HCT116 (cell line): ENCODE measurements at regions not wholly inside any gene's neighbourhood (a gene's known extent, or its start where the extent isn't known, plus 50 kb on each side); places are given as distances from the start of the nearest gene placed in this dataset.

ENCODE experiments used
- ATAC-seq: fragments of 200-7000 bp; cut with Tn5 transposase; 2 replicates; pipeline ENCODE4 v1.9.1; 2020; ENCODE audit warnings: mild to moderate bottlenecking, moderate library complexity
- BruUV-seq: library from RNA; stranded (reverse); fragments of 400-500 nt; replicated peaks from 2 replicates; lab custom pipeline; 2021; lab: Mats Ljungman, UMichigan
- CTCF ChIA-PET: fragments of 300-600 bp; sonication (Branson Sonifier 250); formaldehyde crosslinking; loops from one replicate; lab custom pipeline; 2021; ENCODE audit warnings: antibody characterized with exemption; lab: Charles Lee
- POLR2A ChIA-PET: fragments of 300-600, 350-600 bp; sonication (Branson Sonifier 250); formaldehyde crosslinking; loops from one replicate; lab custom pipeline; 2021; ENCODE audit warnings: antibody characterized with exemption; lab: Charles Lee
- RAD21 ChIA-PET, 2 experiments: fragments of 300-600 bp; sonication (Branson Sonifier 250); formaldehyde crosslinking; loops; one replicate each; lab custom pipeline; 2023; ENCODE audit warnings: low total read pairs in 2 of 2; ENCODE audit not compliant: uncharacterized antibody in 2 of 2, unreplicated experiment in 2 of 2, low non-redundant PET in 1 of 2; lab: Charles Lee
- DNase-seq: peaks from one replicate; pipeline ENCODE4 v3.0.0-alpha.2; 2010; ENCODE audit warnings: low read depth, low spot score
- H2AFZ ChIP-seq: fragments of 200-600 bp; shearing (Covaris generic), sonication (generic); 2 replicates; pipeline ENCODE4 v1.6.1; 2017; ENCODE audit warnings: low read depth, mixed run types, mixed read lengths, antibody characterized with exemption, low read length; ENCODE audit not compliant: poor library complexity, severe bottlenecking
- H3K27ac ChIP-seq: 2 replicates; pipeline ENCODE4 v1.5.1; 2012; ENCODE audit warnings: low read depth, low read length
- H3K27me3 ChIP-seq: fragments of 200-600 bp; sonication (generic); 2 replicates; pipeline ENCODE4 v1.6.1; 2016; ENCODE audit warnings: mixed run types, low read length, mixed read lengths; ENCODE audit not compliant: insufficient read depth
- H3K36me3 ChIP-seq, 2 experiments: fragments of 200-500 bp in 1 of 2; fragments of 200-600 bp in 1 of 2; sonication (Bioruptor generic) in 1 of 2; sonication (generic) in 1 of 2; 2 replicates each; pipeline versions ENCODE4 v1.5.1 to v1.6.1; 2014 to 2016; ENCODE audit warnings: low read length in 2 of 2, inconsistent platforms in 1 of 2, mixed read lengths in 1 of 2, mixed run types in 1 of 2; ENCODE audit not compliant: insufficient read depth in 2 of 2, control insufficient read depth in 1 of 2
- H3K4me1 ChIP-seq, 2 experiments: fragments of 200-600 bp in 1 of 2; sonication (generic) in 1 of 2; 2 replicates each; pipeline versions ENCODE4 v1.5.1 to v1.6.1; 2012 to 2017; ENCODE audit warnings: low read length in 2 of 2, inconsistent platforms in 1 of 2, mild to moderate bottlenecking in 1 of 2, mixed read lengths in 1 of 2, mixed run types in 1 of 2, moderate library complexity in 1 of 2; ENCODE audit not compliant: insufficient read depth in 2 of 2, control insufficient read depth in 1 of 2
- H3K4me2 ChIP-seq: fragments of 200-600 bp; sonication (generic); 2 replicates; pipeline ENCODE4 v1.6.1; 2017; ENCODE audit warnings: mixed run types, low read length, mixed read lengths
- H3K4me3 ChIP-seq, 2 experiments: fragments of 200-600 bp in 1 of 2; sonication (generic) in 1 of 2; replicated peaks in 1 of 2; 2 replicates each; pipeline ENCODE4 v1.5.1; 2011 to 2016; ENCODE audit warnings: low read length in 2 of 2, control low read depth in 1 of 2, low read depth in 1 of 2, mild to moderate bottlenecking in 1 of 2, mixed read lengths in 1 of 2, mixed run types in 1 of 2
- H3K79me2 ChIP-seq: fragments of 200-600 bp; sonication (generic); 2 replicates; pipeline ENCODE4 v1.6.1; 2017; ENCODE audit warnings: mild to moderate bottlenecking, mixed run types, low read length, moderate library complexity, mixed read lengths; ENCODE audit not compliant: insufficient read depth
- H3K9ac ChIP-seq: fragments of 200-600 bp; sonication (generic); 2 replicates; pipeline ENCODE4 v1.6.1; 2016; ENCODE audit warnings: low read length, mixed read lengths
- H3K9me2 ChIP-seq: fragments of 200-600 bp; sonication (generic), shearing (Covaris generic); 2 replicates; pipeline ENCODE4 v1.6.1; 2017; ENCODE audit warnings: mixed run types, mild to moderate bottlenecking, moderate library complexity; ENCODE audit not compliant: insufficient read depth
- H3K9me3 ChIP-seq, 2 experiments: fragments of 200-500 bp in 1 of 2; fragments of 200-600 bp in 1 of 2; sonication (Bioruptor generic) in 1 of 2; sonication (generic) in 1 of 2; 2 replicates each; pipeline ENCODE4 v1.6.1; 2014 to 2017; ENCODE audit warnings: low read length in 2 of 2, mixed read lengths in 2 of 2, inconsistent platforms in 1 of 2, low read depth in 1 of 2, mild to moderate bottlenecking in 1 of 2, mixed run types in 1 of 2, moderate library complexity in 1 of 2; ENCODE audit not compliant: control insufficient read depth in 1 of 2, insufficient read depth in 1 of 2
- H4K20me1 ChIP-seq: fragments of 200-600 bp; sonication (generic), shearing (Covaris generic); 2 replicates; pipeline ENCODE4 v1.6.1; 2017; ENCODE audit warnings: mixed run types, mild to moderate bottlenecking, moderate library complexity; ENCODE audit not compliant: insufficient read depth
- ATF3 ChIP-seq: IDR thresholded peaks from 2 replicates; pipeline ENCODE4 v1.6.1; 2012
- CBX3 ChIP-seq: IDR thresholded peaks from 2 replicates; pipeline ENCODE4 v1.6.1; 2012; ENCODE audit warnings: low read depth
- CEBPB ChIP-seq: IDR thresholded peaks from 2 replicates; pipeline ENCODE4 v1.6.1; 2012; ENCODE audit warnings: low read depth
- CTCF ChIP-seq, 3 experiments: fragments of 200-600 bp in 1 of 3; sonication (generic) in 1 of 3; IDR thresholded peaks in 2 of 3; conservative IDR thresholded peaks in 1 of 3; 2 replicates each; pipeline ENCODE4 v1.5.1; 2012 to 2017; ENCODE audit warnings: low read depth in 2 of 3, low read length in 2 of 3, antibody characterized with exemption in 1 of 3, borderline replicate concordance in 1 of 3, control low read depth in 1 of 3, mild to moderate bottlenecking in 1 of 3, mixed read lengths in 1 of 3, mixed run types in 1 of 3, moderate library complexity in 1 of 3; ENCODE audit not compliant: insufficient read depth in 1 of 3
- EGR1 ChIP-seq: IDR thresholded peaks from 2 replicates; pipeline ENCODE4 v1.6.1; 2012; ENCODE audit warnings: low read depth
- EZH2phosphoT487 ChIP-seq: fragments of 200-600 bp; IDR thresholded peaks from 2 replicates; pipeline ENCODE4 v1.6.1; 2018; ENCODE audit warnings: antibody characterized with exemption, borderline replicate concordance
- FOSL1 ChIP-seq: IDR thresholded peaks from 2 replicates; pipeline ENCODE4 v1.6.1; 2012; ENCODE audit warnings: low read depth
- JUND ChIP-seq: IDR thresholded peaks from 2 replicates; pipeline ENCODE4 v1.6.1; 2012
- POLR2A ChIP-seq: IDR thresholded peaks from 2 replicates; pipeline ENCODE4 v1.7.0; 2011; ENCODE audit warnings: borderline replicate concordance; ENCODE audit not compliant: insufficient read depth, insufficient read length; ENCODE audit errors: extremely low read depth
- POLR2AphosphoS5 ChIP-seq: IDR thresholded peaks from 2 replicates; pipeline ENCODE4 v1.6.1; 2011; ENCODE audit warnings: mild to moderate bottlenecking, low read depth, low read length, moderate library complexity
- RAD21 ChIP-seq: IDR thresholded peaks from 2 replicates; pipeline ENCODE4 v1.6.1; 2012; ENCODE audit warnings: low read depth, mild to moderate bottlenecking
- SIN3A ChIP-seq: IDR thresholded peaks from 2 replicates; pipeline ENCODE4 v1.6.1; 2012; ENCODE audit warnings: low read depth
- SP1 ChIP-seq: IDR thresholded peaks from 2 replicates; pipeline ENCODE4 v1.6.1; 2012; ENCODE audit warnings: low read depth
- SRF ChIP-seq: IDR thresholded peaks from 2 replicates; pipeline ENCODE4 v1.6.1; 2012; ENCODE audit warnings: low read depth
- TCF7L2 ChIP-seq: IDR thresholded peaks from 2 replicates; pipeline ENCODE4 v1.7.0; 2011; ENCODE audit warnings: borderline replicate concordance, inconsistent platforms; ENCODE audit not compliant: insufficient read depth, insufficient read length; ENCODE audit errors: extremely low read depth
- ZFX ChIP-seq: fragments of 450-650 bp; IDR thresholded peaks from 2 replicates; pipeline ENCODE4 v1.6.1; 2017
- intact Hi-C: fragments of 100-400 bp; cut with micrococcal nuclease; formaldehyde crosslinking; loops from 2 replicates; pipeline ENCODE4 v1.10.0; 2022

GRCh38 chr21:25513810-25514209 is 93.5 kb downstream of the MRPL39 start:
- Histone ChIP-seq H3K9me2 (no peaks in the 10 kb centered on the region), H3K27ac (no peak overlapping the region), H3K27me3 (no peaks in the 10 kb centered on the region), H2AFZ (no peak overlapping the region), H3K4me2 (no peak overlapping the region), H3K4me1 (no peaks in the 10 kb centered on the region), H3K79me2 (no peaks in the 10 kb centered on the region), H3K9me3 (no peaks in the 10 kb centered on the region), H3K4me3 (no peak overlapping the region), H4K20me1 (no peaks in the 10 kb centered on the region), H3K9ac (no peak overlapping the region), H3K36me3 (no peaks in the 10 kb centered on the region)
- ChIA-PET CTCF (no interaction called here), POLR2A (no interaction called here), RAD21 (no interaction called here)
- intact Hi-C loops, result no loop called here
- DNase-seq (no peak), ATAC-seq (no peak)
- TF ChIP-seq SRF (no peak), RAD21 (no peak), TCF7L2 (no peak), FOSL1 (no peak), ATF3 (no peak), SIN3A (no peak), JUND (no peak), SP1 (no peak), CEBPB (no peak), CBX3 (no peak), ZFX (no peak), EZH2phosphoT487 (no peak), POLR2AphosphoS5 (no peak), EGR1 (no peak), POLR2A (no peak), CTCF (IDR thresholded peaks at IDR 0.05 in 2 of 3, conservative IDR thresholded peaks at IDR 0.05 in 1 of 3; ENCODE audit: borderline replicate concordance in 1 of 3, insufficient read depth in 1 of 3, low read depth in 2 of 3, low read length in 2 of 3) (no peak)
- BruUV-seq, result no TSS peak
